GM21423 (cell line): ENCODE measurements at regions not wholly inside any gene's neighbourhood (a gene's known extent, or its start where the extent isn't known, plus 50 kb on each side); places are given as distances from the start of the nearest gene placed in this dataset.

Experiments
- ATAC-seq: cut with Tn5 transposase; IDR thresholded peaks from one replicate; pipeline ENCODE4 v1.9.1; 2021; ENCODE audit warnings: mild to moderate bottlenecking, moderate library complexity; ENCODE audit not compliant: unreplicated experiment

DNA sequence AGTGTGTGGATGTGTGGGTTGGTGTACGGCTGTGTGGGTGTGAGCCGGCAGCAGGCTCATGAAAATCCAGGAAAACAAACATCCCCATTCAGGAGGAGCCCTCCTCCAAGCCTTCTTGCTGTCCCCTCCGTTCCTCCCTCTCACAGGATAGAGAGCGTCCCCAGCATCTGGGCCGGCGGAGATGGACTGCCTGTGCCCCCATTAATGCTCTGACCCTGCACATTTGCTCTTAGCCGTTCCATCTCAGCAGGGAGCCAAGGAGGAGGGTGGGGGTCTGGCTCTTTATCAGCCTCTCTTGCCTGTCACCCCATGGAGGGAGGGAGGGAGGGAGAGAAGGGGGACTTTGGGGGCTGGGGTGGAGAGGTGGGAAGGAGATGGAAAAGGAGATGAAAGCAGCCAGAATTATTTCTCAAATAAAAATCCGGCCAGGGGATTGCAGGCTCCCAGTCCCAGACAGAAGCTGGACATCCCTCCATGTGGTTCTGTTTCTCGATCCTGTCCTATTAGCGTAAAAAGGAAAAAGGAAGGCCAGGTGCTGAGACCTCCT, 240.0 kb upstream of the ZFHX3 start:
- ATAC-seq, result no peak

DNA sequence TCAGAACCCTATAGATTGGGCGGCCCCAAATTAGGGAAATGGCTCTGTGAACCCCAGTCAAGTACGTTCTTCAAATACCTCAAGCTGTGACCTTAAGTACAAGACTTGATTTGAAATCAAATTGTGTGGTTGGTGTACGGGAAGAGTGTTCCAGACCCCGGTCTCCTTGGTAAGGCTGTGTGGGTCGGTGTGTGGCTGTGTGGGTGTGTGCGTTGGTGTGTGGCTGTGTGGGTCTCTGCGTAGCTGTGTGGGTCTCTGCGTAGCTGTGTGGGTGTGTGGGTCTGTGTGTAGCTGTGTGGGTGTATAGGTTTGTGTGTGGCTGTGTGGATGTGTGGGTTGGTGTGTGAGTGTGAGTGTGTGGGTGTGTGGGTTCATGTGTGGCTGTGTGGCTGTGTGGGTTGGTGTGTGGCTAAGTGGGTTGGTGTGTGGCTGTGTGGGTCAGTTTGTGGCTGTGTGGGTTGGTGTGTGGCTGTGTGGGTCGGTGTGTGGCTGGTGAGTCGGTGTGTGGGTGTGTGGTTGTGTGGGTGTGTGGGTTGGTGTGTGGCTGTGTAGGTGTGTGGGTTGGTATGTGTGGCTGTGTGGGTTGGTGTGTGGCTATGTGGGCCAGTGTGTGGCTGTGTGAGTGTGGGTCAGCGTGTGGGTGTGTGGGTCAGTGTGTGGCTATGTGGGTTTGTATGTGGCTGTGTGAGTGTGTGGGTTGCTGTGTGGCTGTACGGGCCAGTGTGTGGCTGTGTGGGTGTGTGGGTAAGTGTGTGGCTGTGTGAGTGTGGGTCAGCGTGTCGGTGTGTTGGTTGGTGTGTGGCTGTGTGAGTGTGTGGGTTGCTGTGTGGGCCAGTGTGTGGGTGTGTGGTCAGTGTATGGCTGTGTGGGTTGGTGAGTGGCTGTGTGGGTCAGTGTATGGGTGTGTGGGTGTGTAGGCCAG, 238.7 kb upstream of the ZFHX3 start:
- ATAC-seq, result no peak

GRCh38 chr16:73285436-73286201, 237.7 kb upstream of the ZFHX3 start:
- no peak for ATAC-seq

DNA sequence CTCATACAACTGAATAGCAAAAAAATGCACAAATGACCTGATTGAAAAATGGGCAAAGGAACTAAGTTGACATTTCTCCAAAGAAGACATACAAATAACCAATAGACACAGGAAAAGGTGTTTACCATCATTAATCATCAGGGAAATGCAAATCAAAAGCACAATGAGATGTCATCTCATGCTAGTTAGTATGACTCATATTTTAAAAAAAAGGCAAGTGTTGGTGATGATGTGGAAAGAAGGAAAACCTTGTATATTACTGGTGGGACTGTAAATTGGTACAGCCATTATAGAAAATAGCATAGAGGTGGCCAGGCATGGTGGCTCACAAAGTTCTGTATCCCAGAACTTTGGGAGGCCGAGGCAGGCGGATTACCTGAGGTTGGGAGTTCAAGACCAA, 232.5 kb upstream of the ZFHX3 start:
- no peak for ATAC-seq

DNA sequence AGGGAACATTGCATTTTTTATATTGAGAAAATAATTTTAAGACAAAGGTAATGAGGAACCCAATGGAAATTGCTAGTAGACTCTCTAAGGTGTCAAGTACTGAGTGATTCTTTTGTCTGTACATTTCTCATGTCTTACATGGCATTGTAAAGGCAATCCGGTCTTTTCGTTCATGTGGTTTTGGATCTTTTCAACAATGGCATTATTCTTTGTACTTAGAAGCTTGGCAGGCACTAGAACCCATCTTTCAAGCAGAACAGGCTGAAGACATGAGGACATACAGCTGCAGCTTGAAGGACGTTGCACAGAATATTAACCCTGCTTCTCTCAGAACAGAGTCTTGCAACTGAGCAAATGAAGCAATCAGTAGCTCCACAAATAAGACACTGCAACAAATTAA, 231.5 kb upstream of the ZFHX3 start:
- ATAC-seq, result no peak

GRCh38 chr16:73277071-73277470, 229.1 kb upstream of the ZFHX3 start:
- no peak for ATAC-seq

- ATAC-seq, result no peak
Observed at GRCh38 chr16:73275448-73275847, 227.5 kb upstream of the ZFHX3 start.

DNA sequence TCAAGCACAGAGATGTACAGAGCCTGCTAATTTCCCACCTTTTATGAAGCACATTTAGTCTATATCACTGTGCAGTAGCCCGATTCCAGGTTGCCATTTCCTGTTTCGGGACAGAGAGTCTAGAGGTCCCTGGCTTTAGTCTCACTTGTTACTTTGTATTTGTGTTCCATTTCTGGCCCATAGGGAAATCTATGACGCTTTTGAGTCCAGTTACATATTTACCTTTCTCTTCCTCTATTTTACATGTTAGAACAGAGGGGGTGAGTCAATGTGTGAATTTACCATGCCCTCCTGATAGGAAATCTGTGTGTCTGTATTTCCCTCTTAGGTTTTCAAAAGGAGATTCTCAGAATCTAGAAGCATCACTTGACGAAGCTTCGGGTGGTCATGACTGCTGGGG, 227.1 kb upstream of the ZFHX3 start:
- ATAC-seq, result peak; percentile 77

- ATAC-seq, result no peak
Observed at GRCh38 chr16:73274140-73274539, 226.2 kb upstream of the ZFHX3 start.

DNA sequence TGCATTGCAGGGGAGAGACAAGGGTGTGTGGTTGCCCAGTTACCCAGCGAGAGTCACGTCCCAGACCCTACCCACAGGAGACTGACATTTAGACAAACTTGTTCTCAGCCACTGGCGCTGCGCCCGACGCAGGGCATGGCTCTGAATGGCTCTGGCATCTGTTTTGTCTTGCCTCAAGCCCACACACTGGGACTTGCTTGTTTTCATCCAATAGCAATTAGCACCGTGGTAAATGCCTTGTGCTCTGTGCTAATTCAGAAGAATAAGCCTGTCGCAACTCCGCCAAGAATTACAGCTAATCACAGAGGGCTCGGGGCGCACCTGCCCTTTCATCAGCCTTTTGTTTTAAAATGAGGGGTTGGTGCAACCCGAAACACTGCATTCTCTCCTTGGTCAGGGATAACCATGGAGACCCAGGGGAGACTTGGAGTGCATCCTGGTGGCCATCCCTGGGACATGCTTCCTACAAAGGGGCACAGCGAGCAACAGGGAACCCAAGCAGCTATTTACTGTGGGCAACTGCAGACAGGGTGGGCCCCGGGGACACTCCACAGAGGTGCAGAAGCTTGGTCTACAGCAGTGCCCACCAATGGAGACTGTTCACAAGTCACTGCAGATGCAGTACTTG, 220.6 kb upstream of the ZFHX3 start:
- no peak for ATAC-seq

DNA sequence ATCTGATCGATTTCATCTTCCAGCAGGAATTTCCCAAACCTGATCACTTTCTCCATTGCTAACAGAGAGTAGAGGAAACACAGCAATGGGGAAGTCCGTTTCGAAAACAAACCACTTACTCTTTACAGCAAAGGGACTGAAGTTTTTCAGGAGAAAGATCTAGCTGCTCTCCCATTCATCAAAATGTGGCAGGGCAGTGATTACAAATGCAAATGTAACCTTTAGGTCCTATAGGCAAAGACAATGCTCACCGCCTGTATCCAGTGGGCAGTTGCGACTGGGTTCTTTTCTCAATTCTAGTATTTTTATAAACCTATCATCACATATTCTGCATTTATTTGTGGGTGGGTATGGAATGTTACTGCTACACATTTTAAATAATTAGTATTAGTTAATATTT, 218.0 kb upstream of the ZFHX3 start:
- no peak for ATAC-seq

- ATAC-seq, result no peak
Observed at GRCh38 chr16:73265124-73265837, 217.4 kb upstream of the ZFHX3 start.

DNA sequence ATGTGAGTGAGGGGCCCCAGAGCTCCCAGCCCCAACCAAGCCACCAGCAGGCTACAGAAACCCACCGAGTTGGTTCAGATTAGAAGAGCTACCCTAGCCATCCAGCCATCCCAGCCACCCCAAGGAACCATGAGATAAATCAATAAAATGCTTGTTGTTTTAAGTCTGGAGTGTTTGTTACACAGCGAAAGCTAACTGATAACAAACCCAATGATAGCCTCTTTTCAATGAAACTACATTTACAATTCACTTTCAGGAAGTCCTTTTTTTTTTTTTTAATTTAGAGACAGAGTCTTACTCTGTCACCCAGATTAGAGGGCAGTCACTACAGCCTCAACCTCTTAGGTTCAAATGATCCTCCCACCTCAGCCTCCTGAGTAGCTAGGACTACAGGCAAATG, 215.0 kb upstream of the ZFHX3 start:
- no peak for ATAC-seq

GRCh38 chr16:73255031-73255430, 207.1 kb upstream of the ZFHX3 start:
- ATAC-seq, result no peak

- ATAC-seq, result no peak
Observed at GRCh38 chr16:73253922-73254480, 206.1 kb upstream of the ZFHX3 start.

- no peak for ATAC-seq
Observed at GRCh38 chr16:73252446-73252845, 204.5 kb upstream of the ZFHX3 start.

- no peak for ATAC-seq
Observed at GRCh38 chr16:73251608-73252007, 203.7 kb upstream of the ZFHX3 start.

- ATAC-seq, result no peak
Observed at GRCh38 chr16:73248316-73248715, 200.4 kb upstream of the ZFHX3 start.

DNA sequence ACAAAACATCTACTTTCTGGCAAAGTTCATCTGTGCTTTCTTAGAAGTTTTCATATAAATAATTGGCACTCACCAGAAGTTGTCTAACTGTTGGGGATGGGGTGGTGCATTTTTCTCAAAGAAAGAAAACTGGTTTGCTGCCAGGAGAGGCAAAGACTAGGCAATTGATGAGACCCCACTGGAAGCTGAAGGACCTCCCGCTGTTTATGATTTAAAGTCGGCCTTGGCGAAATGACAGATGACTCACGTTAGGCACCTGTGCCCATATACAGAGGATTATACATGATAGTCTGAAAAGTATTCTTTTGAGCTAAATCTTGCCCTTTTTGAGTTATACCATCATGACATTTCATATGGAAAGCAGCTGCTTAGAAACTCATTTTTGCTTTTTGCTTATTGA, 193.0 kb upstream of the ZFHX3 start:
- ATAC-seq, result no peak

- no peak for ATAC-seq
Observed at GRCh38 chr16:73237601-73238000, 189.7 kb upstream of the ZFHX3 start.
